HUES48 (cell line): ENCODE measurements at regions not wholly inside any gene's neighbourhood (a gene's known extent, or its start where the extent isn't known, plus 50 kb on each side); places are given as distances from the start of the nearest gene placed in this dataset.

ENCODE experiments used
- H3K27ac ChIP-seq: one replicate; pipeline ENCODE4 v1.7.0; 2013; ENCODE audit warnings: low read depth, low read length, inconsistent platforms
- H3K27me3 ChIP-seq: 2 replicates; pipeline ENCODE4 v1.6.1; 2013; ENCODE audit warnings: mild to moderate bottlenecking, low read length; ENCODE audit not compliant: control insufficient read depth, insufficient read depth
- H3K36me3 ChIP-seq: 2 replicates; pipeline ENCODE4 v1.6.1; 2013; ENCODE audit warnings: low read length; ENCODE audit not compliant: control insufficient read depth, insufficient read depth
- H3K4me1 ChIP-seq: 2 replicates; pipeline ENCODE4 v1.6.1; 2013; ENCODE audit warnings: mild to moderate bottlenecking, low read length; ENCODE audit not compliant: control insufficient read depth, insufficient read depth
- H3K4me3 ChIP-seq: 2 replicates; pipeline ENCODE4 v1.5.1; 2013; ENCODE audit warnings: mild to moderate bottlenecking, low read depth, low read length
- H3K9ac ChIP-seq: 2 replicates; pipeline ENCODE4 v1.6.1; 2013; ENCODE audit warnings: mild to moderate bottlenecking, low read depth, low read length, moderate library complexity
- H3K9me3 ChIP-seq: 2 replicates; pipeline ENCODE4 v1.6.1; 2013; ENCODE audit warnings: low read length; ENCODE audit not compliant: control insufficient read depth, insufficient read depth

DNA sequence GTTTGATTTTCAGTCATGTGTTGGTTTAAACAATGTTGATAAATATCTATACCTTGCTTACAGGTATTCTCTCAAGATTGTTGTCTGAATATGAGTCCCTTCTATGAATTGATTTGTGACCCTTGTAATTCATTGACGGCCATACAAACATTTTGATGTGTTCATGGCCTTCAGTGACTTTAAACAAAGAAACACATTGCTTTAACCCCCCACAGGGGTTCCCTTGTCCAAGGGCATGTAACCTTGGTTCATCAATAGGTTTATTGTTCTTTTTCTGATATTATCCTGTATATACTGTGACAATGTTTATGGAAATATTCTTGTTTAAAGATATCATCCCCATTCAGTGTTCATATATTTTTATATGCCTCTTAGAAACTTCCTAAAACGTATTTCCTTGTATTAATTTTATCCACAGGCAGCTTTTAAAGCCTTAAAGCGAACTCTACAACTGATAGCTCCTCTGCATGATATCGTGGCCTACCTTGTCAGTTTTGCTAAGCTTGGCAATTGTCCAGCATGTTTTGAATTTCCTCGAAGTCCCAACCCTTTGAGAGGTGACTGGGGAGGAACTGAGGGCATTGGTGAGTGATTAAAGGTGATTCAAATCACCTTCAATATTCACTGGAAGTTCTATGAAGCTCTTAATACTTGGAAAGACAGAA is 87.0 kb downstream of the CD164 start:
- peaks cover 8% of the 10 kb centered on the region; the same call in 1 of the 2 replicates for H3K4me1 ChIP-seq
- H3K4me3 ChIP-seq, result no peak overlapping the region
- H3K9ac ChIP-seq, result no peak overlapping the region

DNA sequence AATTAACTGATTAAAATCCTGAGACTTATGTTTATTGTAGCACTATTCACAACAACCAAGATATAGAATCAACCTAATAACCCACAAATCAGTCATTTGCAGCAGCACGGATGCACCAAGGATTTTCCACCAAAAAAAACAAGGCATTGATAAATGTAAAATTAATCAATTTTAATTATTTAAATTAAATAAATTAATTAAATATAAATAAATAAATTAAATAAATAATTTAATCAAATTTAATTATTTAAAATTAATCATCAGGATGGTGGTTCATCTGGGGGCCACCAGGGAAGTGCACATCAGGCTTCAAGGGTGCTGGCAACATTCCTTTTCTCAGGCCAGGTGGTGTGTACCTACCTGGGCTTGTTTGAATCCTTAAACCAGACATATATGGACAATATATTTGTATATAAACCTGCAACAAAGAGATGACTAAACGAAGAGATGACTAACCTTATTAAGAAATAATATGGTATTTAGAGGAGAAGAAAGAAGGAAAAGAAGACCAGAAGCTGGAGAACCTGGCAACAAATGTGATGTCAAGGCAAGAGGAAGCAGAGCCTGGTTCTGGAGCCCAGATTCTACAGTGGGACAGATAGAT is 89.2 kb downstream of the CD164 start:
- H3K4me3 ChIP-seq, result no peak overlapping the region
- no peaks in the 10 kb centered on the region for H3K27me3 ChIP-seq
- H3K27ac ChIP-seq, result no peak overlapping the region
- H3K36me3 ChIP-seq, result no peaks in the 10 kb centered on the region
- H3K9me3 ChIP-seq, result no peaks in the 10 kb centered on the region
- H3K4me1 ChIP-seq, result peaks cover 5% of the 10 kb centered on the region; the same call in 1 of the 2 replicates
- H3K9ac ChIP-seq, result no peak overlapping the region

More for the DNA sequence above, 87.0 kb downstream of the CD164 start:
- no peaks in the 10 kb centered on the region for H3K9me3 ChIP-seq
- H3K36me3 ChIP-seq, result no peaks in the 10 kb centered on the region
- H3K27me3 ChIP-seq, result no peaks in the 10 kb centered on the region
- no peak overlapping the region for H3K27ac ChIP-seq

DNA sequence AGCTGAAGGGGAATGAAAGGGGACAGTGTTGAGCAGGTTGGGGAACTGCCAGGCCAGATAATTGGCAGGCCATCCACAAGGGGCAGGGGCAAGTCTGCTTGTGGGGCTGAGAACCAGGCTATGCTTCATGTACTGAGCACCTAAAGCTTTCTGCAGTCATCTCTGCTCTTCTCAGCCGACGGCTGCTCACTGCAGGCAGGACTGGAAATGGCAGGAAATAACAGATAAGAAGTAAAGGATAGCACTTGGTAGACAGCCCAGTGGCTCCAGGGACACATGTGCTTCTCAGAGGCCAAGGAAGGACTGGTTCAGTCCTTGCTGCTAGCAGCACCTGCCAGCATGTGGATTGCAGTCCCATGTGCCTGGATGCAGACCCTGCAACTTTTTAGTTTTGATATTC is 89.8 kb downstream of the CD164 start:
- Histone ChIP-seq H3K4me1 (no peaks in the 10 kb centered on the region; the same call in 1 of the 2 replicates), H3K27ac (no peak overlapping the region), H3K9ac (no peak overlapping the region), H3K27me3 (no peaks in the 10 kb centered on the region), H3K36me3 (no peaks in the 10 kb centered on the region), H3K4me3 (no peak overlapping the region), H3K9me3 (no peaks in the 10 kb centered on the region)

DNA sequence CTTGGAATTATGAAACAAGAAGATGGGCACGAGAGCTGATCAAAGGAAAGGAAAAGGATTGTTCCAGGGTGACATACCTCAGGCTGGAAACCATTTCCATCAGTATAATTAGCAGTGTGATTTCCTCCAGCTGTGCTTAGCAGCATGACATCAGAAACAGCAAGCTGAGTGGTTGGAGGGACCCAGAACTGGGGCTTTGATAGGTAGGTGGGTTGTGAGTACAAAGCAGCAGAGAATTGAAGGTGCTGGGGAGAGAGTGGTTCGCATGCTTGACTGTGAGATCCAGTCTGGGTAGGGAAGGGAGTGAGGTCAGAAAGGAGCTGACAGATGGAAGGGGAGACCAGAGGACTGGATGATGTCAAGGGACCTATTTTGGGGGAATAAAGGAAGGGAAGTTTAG is 90.4 kb downstream of the CD164 start:
- no peaks in the 10 kb centered on the region for H3K9me3 ChIP-seq
- no peaks in the 10 kb centered on the region for H3K27me3 ChIP-seq
- H3K27ac ChIP-seq, result no peak overlapping the region
- no peaks in the 10 kb centered on the region; the same call in 1 of the 2 replicates for H3K4me1 ChIP-seq
- H3K9ac ChIP-seq, result no peak overlapping the region
- H3K4me3 ChIP-seq, result no peak overlapping the region
- no peaks in the 10 kb centered on the region for H3K36me3 ChIP-seq

- no peaks in the 10 kb centered on the region; the same call in 1 of the 2 replicates for H3K4me1 ChIP-seq
- H3K27me3 ChIP-seq, result no peaks in the 10 kb centered on the region
- no peak overlapping the region for H3K4me3 ChIP-seq
- H3K27ac ChIP-seq, result no peak overlapping the region
- no peak overlapping the region for H3K9ac ChIP-seq
- H3K9me3 ChIP-seq, result no peaks in the 10 kb centered on the region
- no peaks in the 10 kb centered on the region for H3K36me3 ChIP-seq
Observed at GRCh38 chr6:109290143-109290931, 91.9 kb downstream of the CD164 start.

- H3K27ac ChIP-seq, result no peak overlapping the region
- H3K4me3 ChIP-seq, result no peak overlapping the region
- no peaks in the 10 kb centered on the region for H3K36me3 ChIP-seq
- H3K4me1 ChIP-seq, result no peaks in the 10 kb centered on the region
- H3K27me3 ChIP-seq, result no peaks in the 10 kb centered on the region
- no peaks in the 10 kb centered on the region for H3K9me3 ChIP-seq
- H3K9ac ChIP-seq, result no peak overlapping the region
Observed at GRCh38 chr6:109285366-109285765, 96.9 kb downstream of the CD164 start.

- Histone ChIP-seq H3K4me3 (no peak overlapping the region), H3K36me3 (no peaks in the 10 kb centered on the region), H3K27ac (no peak overlapping the region), H3K4me1 (no peaks in the 10 kb centered on the region), H3K9ac (no peak overlapping the region), H3K9me3 (no peaks in the 10 kb centered on the region), H3K27me3 (no peaks in the 10 kb centered on the region)
Observed at GRCh38 chr6:109284675-109285074, 97.6 kb downstream of the CD164 start.

DNA sequence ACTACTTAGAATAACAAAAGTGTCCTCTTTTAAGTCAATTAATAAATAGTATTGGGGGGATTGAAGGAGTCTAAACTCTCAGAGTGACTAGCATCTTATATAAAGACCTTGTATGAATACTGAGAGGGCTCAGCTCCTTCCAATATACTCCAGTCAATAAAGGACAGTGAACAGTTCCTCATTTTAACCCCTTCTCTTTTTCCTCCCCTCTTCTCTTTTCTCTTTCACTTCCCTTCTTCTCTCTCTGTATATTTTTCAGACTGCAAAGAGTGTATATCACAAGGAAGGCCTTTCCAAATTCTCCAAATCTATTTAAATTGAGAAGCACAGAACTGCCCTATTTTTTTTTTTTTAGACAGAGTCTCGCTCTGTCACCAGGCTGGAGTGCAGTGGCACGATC is 99.5 kb downstream of the CD164 start:
- H3K4me1 ChIP-seq, result no peaks in the 10 kb centered on the region
- H3K36me3 ChIP-seq, result no peaks in the 10 kb centered on the region
- no peak overlapping the region for H3K4me3 ChIP-seq
- H3K27me3 ChIP-seq, result no peaks in the 10 kb centered on the region
- H3K9me3 ChIP-seq, result no peaks in the 10 kb centered on the region
- H3K27ac ChIP-seq, result no peak overlapping the region
- H3K9ac ChIP-seq, result no peak overlapping the region

- Histone ChIP-seq H3K36me3 (no peaks in the 10 kb centered on the region), H3K4me1 (0 out of 2 replicates have a peak, but pooled peaks cover 1% of the 10 kb centered on the region), H3K4me3 (no peak overlapping the region), H3K27me3 (no peaks in the 10 kb centered on the region), H3K9ac (no peak overlapping the region), H3K9me3 (no peaks in the 10 kb centered on the region), H3K27ac (no peak overlapping the region)
Observed at GRCh38 chr6:109279628-109280027, 102.6 kb downstream of the CD164 start.

DNA sequence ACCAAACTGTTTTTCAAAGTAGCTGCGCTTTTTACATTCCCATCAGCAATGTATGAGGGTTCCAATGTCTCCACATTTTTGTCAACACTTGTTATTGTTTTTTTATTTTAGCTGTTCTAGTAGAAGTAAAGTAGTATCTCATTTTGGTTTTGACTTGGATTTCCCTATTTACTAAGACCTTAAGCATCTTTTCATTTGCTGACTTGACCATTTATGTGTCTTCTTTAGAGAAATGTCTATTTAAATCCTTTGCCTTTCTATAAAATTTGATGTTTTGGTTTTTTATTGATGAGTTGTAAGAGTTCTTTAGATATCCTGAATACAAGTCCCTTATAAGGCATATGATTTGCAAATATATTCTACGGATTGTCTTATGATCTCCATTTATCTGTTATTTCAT is 110.6 kb downstream of the CD164 start:
- Histone ChIP-seq H3K9me3 (peaks cover 2% of the 10 kb centered on the region; the same call in 1 of the 2 replicates), H3K4me3 (no peak overlapping the region), H3K4me1 (0 out of 2 replicates have a peak, but pooled peaks cover 6% of the 10 kb centered on the region), H3K27me3 (no peaks in the 10 kb centered on the region), H3K36me3 (no peaks in the 10 kb centered on the region), H3K9ac (no peak overlapping the region), H3K27ac (no peak overlapping the region)
